ENCODE measurements at regions not wholly inside any gene's neighbourhood (a gene's known extent, or its start where the extent isn't known, plus 50 kb on each side); places are given as distances from the start of the nearest gene placed in this dataset.

DNA sequence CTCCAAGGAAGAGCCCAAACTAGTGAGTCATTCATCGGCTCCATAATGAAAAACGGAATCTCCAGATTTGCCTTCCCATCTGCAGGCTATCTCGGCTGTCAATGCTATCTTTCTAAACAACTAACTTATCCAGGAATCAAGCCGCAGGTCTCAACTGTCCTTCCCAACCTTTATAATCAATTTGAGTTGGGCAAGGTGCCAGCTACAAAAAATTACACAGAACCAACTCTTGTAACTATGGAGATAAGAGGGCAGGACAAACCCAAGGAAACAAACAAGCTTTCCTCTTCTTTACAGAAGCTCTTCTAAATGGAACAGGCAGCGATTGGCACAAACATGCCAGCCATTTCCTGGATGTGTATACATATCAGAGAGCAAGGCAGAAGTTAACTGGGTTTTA lies 61.2 kb upstream of the RAI2 start:
- no peaks in the 10 kb centered on the region for H3K9me3 ChIP-seq (ENCODE audit: insufficient read depth, low read depth, low read length)
- no peak overlapping the region for H3K4me3 ChIP-seq (ENCODE audit: low read length)
- no peak overlapping the region for H3K9ac ChIP-seq (ENCODE audit: low read depth, low read length)
- H3K36me3 ChIP-seq (ENCODE audit: insufficient read depth, low read depth, low read length), result no peaks in the 10 kb centered on the region
- no peak overlapping the region for H3K27ac ChIP-seq (ENCODE audit: low read length)
- no peaks in the 10 kb centered on the region for H3K27me3 ChIP-seq (ENCODE audit: insufficient read depth, low read length)
- no peaks in the 10 kb centered on the region for H3K4me1 ChIP-seq (ENCODE audit: insufficient read depth, low read length)

GRCh38 chrX:17919896-17920446 lies 58.9 kb upstream of the RAI2 start:
- Histone ChIP-seq H3K9ac (ENCODE audit: low read depth, low read length) (no peak overlapping the region), H3K9me3 (ENCODE audit: insufficient read depth, low read depth, low read length) (no peaks in the 10 kb centered on the region), H3K27me3 (ENCODE audit: insufficient read depth, low read length) (no peaks in the 10 kb centered on the region), H3K4me1 (ENCODE audit: insufficient read depth, low read length) (no peaks in the 10 kb centered on the region), H3K27ac (ENCODE audit: low read length) (no peak overlapping the region), H3K36me3 (ENCODE audit: insufficient read depth, low read depth, low read length) (no peaks in the 10 kb centered on the region), H3K4me3 (ENCODE audit: low read length) (no peak overlapping the region)

- H3K9ac ChIP-seq (ENCODE audit: low read depth, low read length), result no peak overlapping the region
- H3K4me1 ChIP-seq (ENCODE audit: insufficient read depth, low read length), result no peaks in the 10 kb centered on the region
- no peaks in the 10 kb centered on the region for H3K27me3 ChIP-seq (ENCODE audit: insufficient read depth, low read length)
- no peak overlapping the region for H3K4me3 ChIP-seq (ENCODE audit: low read length)
- no peaks in the 10 kb centered on the region for H3K36me3 ChIP-seq (ENCODE audit: insufficient read depth, low read depth, low read length)
- no peaks in the 10 kb centered on the region for H3K9me3 ChIP-seq (ENCODE audit: insufficient read depth, low read depth, low read length)
- H3K27ac ChIP-seq (ENCODE audit: low read length), result no peak overlapping the region
Measured at GRCh38 chrX:17917945-17918577, 57.0 kb upstream of the RAI2 start.

- Histone ChIP-seq H3K4me1 (ENCODE audit: insufficient read depth, low read length) (no peaks in the 10 kb centered on the region), H3K27me3 (ENCODE audit: insufficient read depth, low read length) (no peaks in the 10 kb centered on the region), H3K4me3 (ENCODE audit: low read length) (no peak overlapping the region), H3K9me3 (ENCODE audit: insufficient read depth, low read depth, low read length) (no peaks in the 10 kb centered on the region), H3K36me3 (ENCODE audit: insufficient read depth, low read depth, low read length) (no peaks in the 10 kb centered on the region), H3K9ac (ENCODE audit: low read depth, low read length) (no peak overlapping the region), H3K27ac (ENCODE audit: low read length) (no peak overlapping the region)
Measured at GRCh38 chrX:17913801-17914200, 52.7 kb upstream of the RAI2 start.

Data from iPS-20b (cell line).